NB4 (cell line): ENCODE measurements at regions not wholly inside any gene's neighbourhood (a gene's known extent, or its start where the extent isn't known, plus 50 kb on each side); places are given as distances from the start of the nearest gene placed in this dataset.
A peak's percentile ranks its signal among the peaks of the same experiment; 100 is the strongest.

Experiments
- DNase-seq: peaks from one replicate; pipeline ENCODE4 v3.0.0; 2010; ENCODE audit warnings: low read depth
- H3K4me3 ChIP-seq: one replicate; pipeline ENCODE4 v1.5.1; 2011; ENCODE audit warnings: mild to moderate bottlenecking, low read depth, low read length, moderate library complexity
- MYC ChIP-seq: IDR thresholded peaks from 2 replicates; pipeline ENCODE4 v1.6.1; 2011; ENCODE audit warnings: low read depth, low read length
- POLR2A ChIP-seq: IDR thresholded peaks from 2 replicates; pipeline ENCODE4 v1.6.1; 2011; ENCODE audit warnings: mild to moderate bottlenecking; ENCODE audit not compliant: insufficient read length; ENCODE audit errors: extremely low read depth
- TF ChIP-seq, protein P1 (sequence below): IDR thresholded peaks from 2 replicates; pipeline ENCODE4 v1.6.1; 2011; ENCODE audit warnings: low read depth, low read length
- TF ChIP-seq, protein P2 (sequence below): IDR thresholded peaks from one replicate; pipeline ENCODE4 v1.5.1; 2012; ENCODE audit warnings: low read depth, low read length

DNA sequence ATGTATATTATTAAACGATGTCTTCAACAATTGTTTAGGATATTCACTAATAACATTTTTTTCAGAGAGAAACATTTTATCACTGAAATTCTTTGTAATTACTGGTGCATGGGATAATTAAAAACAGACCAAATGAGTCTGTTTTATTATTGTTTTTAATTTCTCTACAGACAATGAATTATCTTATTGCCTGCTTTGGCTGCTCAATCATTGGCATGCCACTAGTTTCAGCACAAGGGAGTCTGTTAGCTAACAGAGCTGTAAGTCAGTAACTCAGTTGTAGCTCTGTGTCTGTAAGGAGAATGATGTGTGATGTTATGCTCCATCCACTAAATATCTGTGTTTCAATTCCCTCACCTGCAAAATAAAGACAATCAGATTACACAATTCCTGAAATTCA, 443.9 kb downstream of the PRR16 start:
- H3K4me3 ChIP-seq: no peak overlapping the region
- DNase-seq: no peak
- TF ChIP-seq, protein P1, sequence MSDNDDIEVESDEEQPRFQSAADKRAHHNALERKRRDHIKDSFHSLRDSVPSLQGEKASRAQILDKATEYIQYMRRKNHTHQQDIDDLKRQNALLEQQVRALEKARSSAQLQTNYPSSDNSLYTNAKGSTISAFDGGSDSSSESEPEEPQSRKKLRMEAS: no peak
- no peak for TF ChIP-seq POLR2A
- no peak for TF ChIP-seq MYC
- TF ChIP-seq, protein P2, sequence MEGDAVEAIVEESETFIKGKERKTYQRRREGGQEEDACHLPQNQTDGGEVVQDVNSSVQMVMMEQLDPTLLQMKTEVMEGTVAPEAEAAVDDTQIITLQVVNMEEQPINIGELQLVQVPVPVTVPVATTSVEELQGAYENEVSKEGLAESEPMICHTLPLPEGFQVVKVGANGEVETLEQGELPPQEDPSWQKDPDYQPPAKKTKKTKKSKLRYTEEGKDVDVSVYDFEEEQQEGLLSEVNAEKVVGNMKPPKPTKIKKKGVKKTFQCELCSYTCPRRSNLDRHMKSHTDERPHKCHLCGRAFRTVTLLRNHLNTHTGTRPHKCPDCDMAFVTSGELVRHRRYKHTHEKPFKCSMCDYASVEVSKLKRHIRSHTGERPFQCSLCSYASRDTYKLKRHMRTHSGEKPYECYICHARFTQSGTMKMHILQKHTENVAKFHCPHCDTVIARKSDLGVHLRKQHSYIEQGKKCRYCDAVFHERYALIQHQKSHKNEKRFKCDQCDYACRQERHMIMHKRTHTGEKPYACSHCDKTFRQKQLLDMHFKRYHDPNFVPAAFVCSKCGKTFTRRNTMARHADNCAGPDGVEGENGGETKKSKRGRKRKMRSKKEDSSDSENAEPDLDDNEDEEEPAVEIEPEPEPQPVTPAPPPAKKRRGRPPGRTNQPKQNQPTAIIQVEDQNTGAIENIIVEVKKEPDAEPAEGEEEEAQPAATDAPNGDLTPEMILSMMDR: no peak

DNA sequence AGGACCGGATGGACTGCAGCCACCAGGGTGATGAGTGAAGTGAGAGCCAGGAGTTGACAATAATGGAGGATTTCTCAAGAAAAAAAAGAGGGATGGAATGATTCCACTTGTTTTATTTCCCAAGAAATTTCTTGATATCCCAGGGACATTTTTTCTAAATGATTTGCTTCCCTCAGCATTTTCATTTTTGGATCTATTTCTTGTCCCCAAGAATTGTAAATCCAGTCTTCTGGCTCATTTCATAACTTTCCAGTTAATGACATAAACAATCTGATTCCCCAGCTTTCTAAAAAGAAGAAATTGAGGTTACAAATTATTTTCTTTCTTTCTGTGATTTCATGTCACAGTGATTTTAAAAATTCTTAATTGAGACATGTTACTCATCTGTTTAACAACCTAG, 446.5 kb downstream of the PRR16 start:
- DNase-seq: no peak
- H3K4me3 ChIP-seq: no peak overlapping the region
- TF ChIP-seq, protein P2: no peak
- TF ChIP-seq MYC (no peak), POLR2A (no peak)
- TF ChIP-seq, protein P1: no peak

DNA sequence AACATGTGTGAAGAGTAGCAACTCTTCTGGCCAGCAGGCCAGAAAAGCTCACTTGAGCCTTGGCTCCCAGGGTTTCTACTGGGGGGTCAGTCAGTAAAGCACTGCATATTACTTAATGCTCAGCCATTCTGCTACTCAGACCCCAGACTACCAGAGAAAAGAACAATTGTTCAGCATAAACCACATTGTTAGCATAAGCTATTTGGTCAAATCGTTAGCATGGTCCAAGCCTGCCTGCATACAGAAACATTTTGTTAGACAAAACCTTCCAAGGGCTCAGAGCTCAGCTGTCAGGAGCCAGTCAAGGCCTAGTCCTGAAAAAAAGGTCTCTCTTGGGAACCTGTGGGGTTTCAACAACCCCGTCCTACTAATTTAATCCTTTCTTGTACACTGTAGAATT, 449.3 kb downstream of the PRR16 start:
- H3K4me3 ChIP-seq: no peak overlapping the region
- DNase-seq: no peak
- TF ChIP-seq, protein P2: no peak
- TF ChIP-seq, protein P1: no peak

DNA sequence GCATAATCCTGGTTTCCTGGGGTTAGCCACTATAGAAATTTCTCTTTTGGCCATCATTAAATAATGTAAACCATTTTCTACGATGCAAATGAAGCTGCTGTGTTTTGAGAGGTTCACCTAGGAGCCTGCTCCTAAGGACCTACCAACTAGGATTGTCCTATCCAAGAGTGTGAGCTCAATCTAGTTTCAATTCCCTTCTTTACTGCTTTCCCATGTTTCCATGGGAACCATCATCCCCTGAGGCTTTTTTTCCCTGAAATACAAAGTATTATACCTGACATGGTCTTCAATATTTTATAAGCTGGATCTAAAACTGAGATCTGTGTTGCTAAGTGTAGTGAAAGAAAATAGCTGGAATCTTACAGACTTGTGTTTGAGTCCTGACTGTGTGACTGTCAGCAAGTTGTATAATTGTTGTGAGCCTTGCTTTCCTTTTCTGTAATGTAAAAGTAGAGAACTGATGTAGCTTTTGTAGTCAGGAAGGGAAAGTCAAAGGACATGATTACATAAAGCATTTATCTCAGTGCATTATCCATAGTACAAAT, 453.2 kb downstream of the PRR16 start:
- H3K4me3 ChIP-seq: no peak overlapping the region
- DNase-seq: no peak
- TF ChIP-seq, protein P2: no peak
- TF ChIP-seq POLR2A: no peak
- no peak for TF ChIP-seq MYC
- TF ChIP-seq, protein P1: no peak

DNA sequence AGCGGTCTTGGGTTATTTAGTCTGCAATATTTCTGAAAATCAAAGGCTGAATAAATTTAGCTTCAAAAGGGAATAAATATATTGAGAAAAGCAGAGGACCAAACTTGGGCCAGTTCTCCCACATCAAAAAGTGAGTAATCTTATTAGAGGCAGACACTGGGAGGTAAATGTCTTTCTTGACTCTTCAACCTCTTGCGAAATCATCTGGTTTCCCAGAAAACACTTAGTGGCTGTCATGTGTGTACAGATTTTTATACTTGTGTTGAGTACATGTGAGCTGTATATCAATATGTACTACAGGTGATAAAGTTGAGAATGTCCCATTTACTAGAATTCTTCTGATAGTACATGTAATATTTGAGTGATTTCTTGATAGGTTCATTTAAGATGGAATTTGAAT, 454.9 kb downstream of the PRR16 start:
- DNase-seq: peak; percentile 11
- H3K4me3 ChIP-seq: no peak overlapping the region
- no peak for TF ChIP-seq POLR2A
- TF ChIP-seq MYC: no peak
- TF ChIP-seq, protein P1: no peak
- TF ChIP-seq, protein P2: no peak

DNA sequence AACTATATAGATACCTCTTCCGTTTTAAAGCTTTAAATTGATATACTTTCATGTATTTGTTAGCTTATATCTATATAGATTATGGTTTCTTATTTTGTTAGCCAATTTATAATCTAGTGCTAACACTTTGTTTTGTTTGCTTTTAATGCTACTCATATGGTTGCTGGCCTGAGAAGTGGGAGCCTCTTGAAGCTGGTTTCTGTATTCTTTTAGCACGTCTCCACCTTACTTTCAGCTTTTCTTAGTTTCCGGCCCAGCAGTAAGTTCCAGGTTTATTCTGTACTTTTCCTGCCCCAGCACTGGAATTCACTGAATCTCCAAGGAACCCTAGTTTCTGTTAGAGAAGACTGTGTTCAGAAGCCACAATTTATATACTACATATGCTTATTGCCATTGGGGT, 458.9 kb downstream of the PRR16 start:
- no peak for DNase-seq
- no peak overlapping the region for H3K4me3 ChIP-seq
- TF ChIP-seq POLR2A (no peak), MYC (no peak)
- TF ChIP-seq, protein P1: no peak
- TF ChIP-seq, protein P2: no peak
